Glutamatergic neuron (in vitro differentiated cells): ENCODE measurements at regions not wholly inside any gene's neighbourhood (a gene's known extent, or its start where the extent isn't known, plus 50 kb on each side); places are given as distances from the start of the nearest gene placed in this dataset.

Experiments
- DNase-seq: peaks from one replicate; pipeline ENCODE4 v3.0.0; 2022
- H3K27ac Mint-ChIP-seq: one replicate; pipeline ENCODE4 v1.8.0; 2020; ENCODE audit warnings: mild to moderate bottlenecking, mixed read lengths, inconsistent platforms; ENCODE audit not compliant: unreplicated experiment
- H3K27me3 Mint-ChIP-seq: one replicate; pipeline ENCODE4 v1.8.0; 2020; ENCODE audit warnings: mild to moderate bottlenecking, moderate library complexity, mixed read lengths, inconsistent platforms; ENCODE audit not compliant: unreplicated experiment
- H3K36me3 Mint-ChIP-seq: one replicate; pipeline ENCODE4 v1.8.0; 2020; ENCODE audit warnings: mild to moderate bottlenecking, mixed read lengths, inconsistent platforms; ENCODE audit not compliant: unreplicated experiment
- H3K4me1 Mint-ChIP-seq: one replicate; pipeline ENCODE4 v1.8.0; 2020; ENCODE audit warnings: mild to moderate bottlenecking, low read depth, mixed read lengths, inconsistent platforms; ENCODE audit not compliant: unreplicated experiment
- H3K4me3 Mint-ChIP-seq: one replicate; pipeline ENCODE4 v1.8.0; 2020; ENCODE audit warnings: mild to moderate bottlenecking, mixed read lengths, inconsistent platforms; ENCODE audit not compliant: unreplicated experiment
- H3K9me3 Mint-ChIP-seq: one replicate; pipeline ENCODE4 v1.8.0; 2020; ENCODE audit warnings: mild to moderate bottlenecking, moderate library complexity, mixed read lengths, inconsistent platforms; ENCODE audit not compliant: unreplicated experiment
- TF ChIP-seq, protein P1 (sequence below): fragments of 200-600 bp; sonication (generic); IDR thresholded peaks from one replicate; pipeline ENCODE4 v1.5.0; 2021; ENCODE audit not compliant: partially characterized antibody, unreplicated experiment

DNA sequence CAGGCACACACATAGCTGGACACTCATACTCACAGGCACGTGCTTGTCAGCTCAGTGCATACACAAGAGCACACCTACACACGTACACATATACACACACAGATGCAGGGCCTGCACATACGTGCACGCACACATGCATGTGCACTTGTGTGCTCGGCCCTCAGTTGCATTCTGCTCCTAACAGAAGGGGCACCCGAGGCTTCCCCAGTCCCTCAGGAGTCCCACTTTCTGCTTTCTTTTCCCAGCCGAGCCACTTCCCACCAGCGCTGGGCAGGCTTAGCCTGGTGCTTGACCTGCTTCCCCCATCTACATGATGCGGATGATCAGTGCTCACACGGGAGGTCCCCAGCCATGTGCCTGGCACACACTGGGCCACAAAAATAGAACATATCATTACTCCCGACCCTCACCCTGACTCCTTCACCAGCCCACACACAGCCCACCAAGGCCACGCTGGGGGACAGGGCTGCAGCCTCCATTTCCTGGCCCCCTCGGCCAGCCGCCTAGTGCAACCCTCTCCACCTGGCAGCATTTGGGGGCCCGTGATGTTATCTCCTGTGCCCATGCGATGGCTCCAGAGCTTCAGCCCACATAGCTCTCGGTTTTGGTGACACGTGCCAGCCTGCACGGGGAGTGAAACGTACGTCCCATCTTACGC lies 125.2 kb upstream of the SPACA7 start:
- no peak for DNase-seq
- Mint-ChIP-seq H3K27ac (no peak overlapping the region), H3K36me3 (peaks cover 6% of the 10 kb centered on the region), H3K9me3 (peaks cover 4% of the 10 kb centered on the region), H3K4me1 (peaks cover 7% of the 10 kb centered on the region), H3K4me3 (no peak overlapping the region), H3K27me3 (peaks cover 8% of the 10 kb centered on the region)
- TF ChIP-seq, protein P1, sequence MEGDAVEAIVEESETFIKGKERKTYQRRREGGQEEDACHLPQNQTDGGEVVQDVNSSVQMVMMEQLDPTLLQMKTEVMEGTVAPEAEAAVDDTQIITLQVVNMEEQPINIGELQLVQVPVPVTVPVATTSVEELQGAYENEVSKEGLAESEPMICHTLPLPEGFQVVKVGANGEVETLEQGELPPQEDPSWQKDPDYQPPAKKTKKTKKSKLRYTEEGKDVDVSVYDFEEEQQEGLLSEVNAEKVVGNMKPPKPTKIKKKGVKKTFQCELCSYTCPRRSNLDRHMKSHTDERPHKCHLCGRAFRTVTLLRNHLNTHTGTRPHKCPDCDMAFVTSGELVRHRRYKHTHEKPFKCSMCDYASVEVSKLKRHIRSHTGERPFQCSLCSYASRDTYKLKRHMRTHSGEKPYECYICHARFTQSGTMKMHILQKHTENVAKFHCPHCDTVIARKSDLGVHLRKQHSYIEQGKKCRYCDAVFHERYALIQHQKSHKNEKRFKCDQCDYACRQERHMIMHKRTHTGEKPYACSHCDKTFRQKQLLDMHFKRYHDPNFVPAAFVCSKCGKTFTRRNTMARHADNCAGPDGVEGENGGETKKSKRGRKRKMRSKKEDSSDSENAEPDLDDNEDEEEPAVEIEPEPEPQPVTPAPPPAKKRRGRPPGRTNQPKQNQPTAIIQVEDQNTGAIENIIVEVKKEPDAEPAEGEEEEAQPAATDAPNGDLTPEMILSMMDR = no peak

DNA sequence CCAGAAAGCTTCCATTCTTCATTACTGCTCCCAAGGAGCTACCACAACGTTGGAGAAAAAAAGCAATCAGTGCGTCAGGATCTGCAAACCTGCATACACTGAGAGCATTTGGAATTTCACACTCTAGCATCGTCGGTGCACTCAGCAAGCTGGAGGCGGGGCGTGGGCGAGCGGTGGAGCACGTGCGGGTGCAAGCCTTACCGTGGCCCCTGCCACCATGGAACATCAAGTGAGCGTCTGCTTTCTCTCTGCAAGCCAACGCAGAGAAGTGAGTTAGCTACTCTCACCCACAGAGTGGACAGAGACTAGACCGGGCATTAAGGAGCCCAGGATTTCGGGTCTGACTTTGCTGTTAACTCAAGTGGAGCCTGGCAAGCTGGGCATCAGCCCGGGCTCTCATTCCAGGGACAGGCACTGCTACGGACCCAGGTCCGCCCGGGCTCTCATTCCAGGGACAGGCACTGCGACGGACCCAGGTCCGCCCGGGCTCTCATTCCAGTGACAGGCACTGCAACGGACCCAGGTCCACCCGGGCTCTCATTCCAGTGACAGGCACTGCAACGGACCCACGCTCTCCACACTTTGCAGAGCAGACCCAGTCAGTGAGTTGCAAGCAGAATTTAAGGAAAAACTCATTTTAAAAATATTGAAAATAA lies 124.1 kb upstream of the SPACA7 start:
- peaks cover 4% of the 10 kb centered on the region for H3K9me3 Mint-ChIP-seq
- H3K36me3 Mint-ChIP-seq = peaks cover 6% of the 10 kb centered on the region
- H3K27me3 Mint-ChIP-seq = peaks cover 6% of the 10 kb centered on the region
- H3K27ac Mint-ChIP-seq = no peak overlapping the region
- no peak for DNase-seq
- TF ChIP-seq, protein P1 = no peak
- no peak overlapping the region for H3K4me3 Mint-ChIP-seq
- peaks cover 7% of the 10 kb centered on the region for H3K4me1 Mint-ChIP-seq

DNA sequence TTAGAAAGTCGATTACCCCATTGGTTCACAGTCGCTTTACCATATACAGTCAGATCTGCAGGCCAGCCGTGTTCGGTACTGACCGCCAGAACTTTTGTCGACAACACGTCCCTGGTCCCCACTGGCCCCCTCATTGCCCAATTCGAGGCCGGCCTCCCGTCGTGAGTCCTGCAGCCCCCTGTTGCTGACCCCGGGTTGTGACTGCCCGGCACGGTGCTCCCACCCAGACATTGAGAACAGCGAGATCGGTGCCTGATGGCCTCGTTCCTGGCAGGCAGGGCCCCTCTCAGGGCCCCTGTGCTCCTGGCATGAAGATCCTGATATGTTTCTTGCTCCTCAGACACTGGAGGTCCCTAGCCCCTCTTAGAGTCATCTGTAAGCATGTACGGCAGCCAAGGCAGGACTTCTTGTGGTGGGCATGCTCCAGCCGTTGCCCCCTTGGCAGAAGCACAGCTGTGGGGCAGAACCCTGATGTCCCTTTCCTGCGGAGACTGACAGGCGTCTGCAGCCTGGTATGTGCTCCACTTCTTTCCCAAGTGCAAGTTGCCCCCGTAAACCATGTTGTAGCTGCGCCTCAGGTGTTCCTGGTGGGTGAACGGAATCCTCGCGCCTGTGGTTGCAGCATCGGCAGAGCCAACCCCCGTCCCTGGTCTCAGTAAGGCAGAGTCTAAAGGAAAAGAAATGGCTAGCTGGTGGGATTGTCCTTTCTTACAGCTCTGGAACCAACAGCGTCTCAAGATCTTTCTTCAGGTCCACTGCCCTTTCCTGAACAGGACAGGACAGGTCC lies 123.2 kb upstream of the SPACA7 start:
- H3K4me3 Mint-ChIP-seq = no peak overlapping the region
- H3K36me3 Mint-ChIP-seq = peaks cover 6% of the 10 kb centered on the region
- peaks cover 7% of the 10 kb centered on the region for H3K4me1 Mint-ChIP-seq
- TF ChIP-seq, protein P1 = no peak
- no peak overlapping the region for H3K27ac Mint-ChIP-seq
- no peak for DNase-seq
- H3K27me3 Mint-ChIP-seq = peaks cover 6% of the 10 kb centered on the region
- peaks cover 4% of the 10 kb centered on the region for H3K9me3 Mint-ChIP-seq

DNA sequence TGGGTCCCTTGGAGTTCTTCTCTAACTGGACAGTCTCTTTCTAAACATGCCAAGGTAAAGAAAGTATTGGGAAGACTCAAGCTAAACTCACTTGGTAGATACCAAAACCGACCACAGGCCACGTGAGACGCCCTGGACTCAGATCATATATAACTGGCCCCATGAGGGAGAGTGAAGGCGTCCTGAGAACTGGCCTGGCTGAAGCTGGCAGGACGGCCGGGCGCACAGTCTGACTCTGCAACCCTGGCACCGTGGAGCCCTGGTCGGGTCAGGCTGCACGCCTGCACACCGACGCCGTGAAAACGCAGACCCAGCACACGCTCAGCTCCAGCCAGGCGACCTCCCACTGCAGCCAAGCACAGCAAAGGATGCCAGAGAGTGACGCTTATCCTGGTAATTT lies 122.5 kb upstream of the SPACA7 start:
- no peak overlapping the region for H3K4me3 Mint-ChIP-seq
- H3K27me3 Mint-ChIP-seq = peaks cover 6% of the 10 kb centered on the region
- H3K9me3 Mint-ChIP-seq = peaks cover 4% of the 10 kb centered on the region
- no peak for DNase-seq
- peaks cover 6% of the 10 kb centered on the region for H3K36me3 Mint-ChIP-seq
- no peak overlapping the region for H3K27ac Mint-ChIP-seq
- H3K4me1 Mint-ChIP-seq = peaks cover 4% of the 10 kb centered on the region
- TF ChIP-seq, protein P1 = no peak
